OCI-LY3 (cell line): ENCODE measurements at regions not wholly inside any gene's neighbourhood (a gene's known extent, or its start where the extent isn't known, plus 50 kb on each side); places are given as distances from the start of the nearest gene placed in this dataset.

ENCODE experiments used
- H2AFZ ChIP-seq: fragments of 200-600, 300-600 bp; shearing (Covaris generic); 2 replicates; pipeline ENCODE4 v1.6.0; 2014; ENCODE audit warnings: antibody characterized with exemption, low read depth, low read length
- H3K27ac ChIP-seq: fragments of 200-600, 300-600 bp; sonication (generic); 2 replicates; pipeline ENCODE4 v1.5.1; 2014; ENCODE audit warnings: mild to moderate bottlenecking, low read length, moderate library complexity, mixed read lengths
- H3K27me3 ChIP-seq: fragments of 200-600, 300-600 bp; sonication (generic); 2 replicates; pipeline ENCODE4 v1.6.1; 2014; ENCODE audit warnings: low read depth, low read length, mixed read lengths
- H3K36me3 ChIP-seq: fragments of 200-600, 300-600 bp; sonication (generic); replicated peaks from 2 replicates; pipeline ENCODE3; 2014; ENCODE audit warnings: low read depth, low read length, mixed read lengths
- H3K4me1 ChIP-seq: fragments of 300-600, 200-600 bp; sonication (generic); 2 replicates; pipeline ENCODE4 v1.6.1; 2014; ENCODE audit warnings: low read length, mixed read lengths
- H3K4me2 ChIP-seq: fragments of 200-600, 300-600 bp; sonication (generic); 2 replicates; pipeline ENCODE4 v1.6.1; 2014; ENCODE audit warnings: low read length, mixed read lengths
- H3K4me3 ChIP-seq: fragments of 300-600, 200-600 bp; sonication (generic); 2 replicates; pipeline ENCODE4 v1.5.1; 2014; ENCODE audit warnings: antibody characterized with exemption, mild to moderate bottlenecking, low read length, moderate library complexity
- H3K79me2 ChIP-seq: fragments of 300-600, 200-600 bp; shearing (Covaris generic); 2 replicates; pipeline ENCODE4 v1.6.1; 2014; ENCODE audit warnings: mild to moderate bottlenecking, low read length, mixed read lengths
- H3K9ac ChIP-seq: fragments of 300-600, 200-600 bp; shearing (Covaris generic); 2 replicates; pipeline ENCODE4 v1.6.0; 2014; ENCODE audit warnings: mild to moderate bottlenecking, low read length, moderate library complexity
- H3K9me3 ChIP-seq: fragments of 200-600, 300-600 bp; shearing (Covaris generic); 2 replicates; pipeline ENCODE4 v1.6.1; 2014; ENCODE audit warnings: low read length, mixed read lengths; ENCODE audit not compliant: insufficient read depth
- H4K20me1 ChIP-seq: fragments of 200-600, 300-600 bp; sonication (generic); 2 replicates; pipeline ENCODE4 v1.6.1; 2016; ENCODE audit warnings: low read length, mixed read lengths; ENCODE audit not compliant: insufficient read depth
- EZH2phosphoT487 ChIP-seq: fragments of 200-600 bp; shearing (Covaris generic); IDR thresholded peaks from 2 replicates; pipeline ENCODE4 v1.6.1; 2018; ENCODE audit warnings: antibody characterized with exemption, mixed run types, low read depth
- TF ChIP-seq, protein P1 (sequence below): fragments of 200-600, 300-600 bp; sonication (generic); IDR thresholded peaks from 2 replicates; pipeline ENCODE4 v1.5.1; 2014; ENCODE audit warnings: antibody characterized with exemption, low read length, low read depth

DNA sequence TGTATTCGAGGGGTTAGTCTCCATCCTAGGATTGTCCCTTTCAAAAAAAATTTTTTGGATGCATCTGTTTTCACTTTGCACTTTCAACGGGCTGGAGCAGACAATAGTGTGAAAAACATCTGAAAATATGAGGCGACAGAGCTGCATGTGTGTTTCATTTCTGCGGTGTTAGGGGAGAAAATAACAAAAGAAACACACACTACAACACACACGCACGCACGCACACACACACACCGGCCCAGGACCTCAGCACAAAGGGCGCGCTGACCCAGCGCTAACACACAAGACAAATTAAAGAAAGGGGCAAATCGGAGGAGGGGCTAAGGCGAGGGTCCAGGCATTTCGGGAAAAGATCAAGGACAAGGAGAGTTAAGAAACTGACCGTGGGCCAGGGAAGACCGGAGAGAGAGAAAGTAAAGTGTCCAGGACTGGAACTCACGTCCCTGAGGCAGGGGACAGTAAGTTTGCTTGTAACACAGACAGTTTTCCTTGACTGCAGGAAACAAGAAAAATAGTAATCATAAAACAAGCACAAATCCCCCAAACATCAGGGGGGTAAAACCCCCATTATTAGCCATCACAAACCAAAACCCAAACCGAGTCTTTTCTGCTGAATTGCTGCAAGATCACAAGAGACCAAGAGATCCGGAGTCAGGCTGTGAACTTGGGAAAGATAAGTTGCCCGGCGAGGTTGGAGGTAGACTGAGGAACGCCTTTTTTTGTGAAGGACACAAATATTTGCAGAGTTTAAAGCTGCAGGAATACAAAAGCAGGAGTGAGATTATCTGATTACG, 302.1 kb downstream of the PARP8 start:
- Histone ChIP-seq H2AFZ (no peak overlapping the region), H3K4me2 (no peak overlapping the region), H3K36me3 (no peaks in the 10 kb centered on the region), H3K27me3 (no peaks in the 10 kb centered on the region; the same call in 1 of the 2 replicates), H3K27ac (no peak overlapping the region), H3K9ac (no peak overlapping the region), H3K9me3 (no peaks in the 10 kb centered on the region), H3K79me2 (no peaks in the 10 kb centered on the region), H4K20me1 (no peaks in the 10 kb centered on the region), H3K4me3 (no peak overlapping the region), H3K4me1 (no peaks in the 10 kb centered on the region)
- no peak for TF ChIP-seq EZH2phosphoT487
- TF ChIP-seq, protein P1, sequence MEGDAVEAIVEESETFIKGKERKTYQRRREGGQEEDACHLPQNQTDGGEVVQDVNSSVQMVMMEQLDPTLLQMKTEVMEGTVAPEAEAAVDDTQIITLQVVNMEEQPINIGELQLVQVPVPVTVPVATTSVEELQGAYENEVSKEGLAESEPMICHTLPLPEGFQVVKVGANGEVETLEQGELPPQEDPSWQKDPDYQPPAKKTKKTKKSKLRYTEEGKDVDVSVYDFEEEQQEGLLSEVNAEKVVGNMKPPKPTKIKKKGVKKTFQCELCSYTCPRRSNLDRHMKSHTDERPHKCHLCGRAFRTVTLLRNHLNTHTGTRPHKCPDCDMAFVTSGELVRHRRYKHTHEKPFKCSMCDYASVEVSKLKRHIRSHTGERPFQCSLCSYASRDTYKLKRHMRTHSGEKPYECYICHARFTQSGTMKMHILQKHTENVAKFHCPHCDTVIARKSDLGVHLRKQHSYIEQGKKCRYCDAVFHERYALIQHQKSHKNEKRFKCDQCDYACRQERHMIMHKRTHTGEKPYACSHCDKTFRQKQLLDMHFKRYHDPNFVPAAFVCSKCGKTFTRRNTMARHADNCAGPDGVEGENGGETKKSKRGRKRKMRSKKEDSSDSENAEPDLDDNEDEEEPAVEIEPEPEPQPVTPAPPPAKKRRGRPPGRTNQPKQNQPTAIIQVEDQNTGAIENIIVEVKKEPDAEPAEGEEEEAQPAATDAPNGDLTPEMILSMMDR, result no peak

DNA sequence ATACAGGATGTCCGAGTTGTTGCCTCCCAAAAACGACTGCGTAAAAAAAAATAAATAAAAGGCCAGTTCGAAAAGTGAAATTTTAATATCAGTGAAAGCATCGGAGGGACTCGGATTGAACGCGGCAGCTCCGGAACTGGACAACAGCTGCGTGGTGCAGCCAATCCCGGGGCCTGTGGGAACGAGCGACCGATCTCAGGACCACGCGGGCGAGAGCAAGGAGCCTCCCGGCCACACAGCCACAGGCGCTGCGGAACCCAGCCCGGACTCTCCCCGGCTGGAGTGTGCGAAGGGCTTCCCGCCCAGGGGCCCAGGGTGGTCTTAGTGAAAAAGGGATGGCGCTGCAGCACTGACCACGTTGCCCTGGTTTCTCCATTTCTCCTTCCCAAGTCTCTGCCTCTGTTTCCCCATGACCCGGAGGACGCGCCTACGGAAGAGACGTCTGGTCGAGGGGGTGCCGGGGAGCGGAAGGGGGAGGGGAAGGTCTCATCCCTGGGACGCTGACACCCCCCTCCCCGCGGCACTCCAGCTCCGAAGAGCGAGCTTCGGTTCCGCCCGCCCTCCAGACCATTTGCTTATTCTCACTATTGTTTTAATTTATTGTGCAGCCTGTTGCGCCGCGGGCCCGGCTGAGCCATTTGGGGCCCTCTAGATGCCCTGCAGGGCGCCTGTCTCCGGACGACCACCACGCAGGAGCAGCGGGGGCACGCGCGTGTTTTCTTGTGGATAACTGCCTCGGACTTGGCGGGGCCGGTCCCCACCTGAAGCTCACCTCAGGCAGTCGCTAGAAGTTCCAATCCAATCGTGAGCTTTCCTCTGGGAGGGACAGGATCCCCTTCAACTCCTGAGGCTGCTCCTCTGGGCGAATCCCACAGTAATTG, 303.0 kb downstream of the PARP8 start:
- Histone ChIP-seq H3K36me3 (no peaks in the 10 kb centered on the region), H3K4me3 (no peak overlapping the region), H3K79me2 (no peaks in the 10 kb centered on the region), H3K9me3 (no peaks in the 10 kb centered on the region), H3K4me2 (no peak overlapping the region), H3K4me1 (no peaks in the 10 kb centered on the region), H4K20me1 (no peaks in the 10 kb centered on the region), H3K27ac (no peak overlapping the region), H2AFZ (no peak overlapping the region), H3K9ac (no peak overlapping the region), H3K27me3 (no peaks in the 10 kb centered on the region; the same call in 1 of the 2 replicates)
- TF ChIP-seq, protein P1, result no peak
- no peak for TF ChIP-seq EZH2phosphoT487

DNA sequence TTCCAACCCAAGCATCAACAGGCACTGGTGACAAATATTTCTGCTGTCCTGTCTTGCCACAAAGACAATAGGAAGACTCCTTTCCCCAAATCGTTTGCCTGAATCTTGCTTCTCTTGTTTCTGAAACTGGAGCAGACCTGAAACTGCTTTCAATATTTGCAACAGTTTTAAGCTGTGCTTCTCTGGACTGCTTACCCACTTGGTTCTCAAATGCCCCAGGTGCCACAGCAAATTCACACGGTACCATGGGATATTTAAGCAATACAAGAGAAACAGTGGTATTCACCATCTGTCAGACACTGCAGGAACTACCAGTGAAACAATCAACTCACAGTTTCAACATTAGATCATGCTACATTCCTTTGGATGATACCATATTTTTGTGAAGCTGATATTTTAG, 309.4 kb downstream of the PARP8 start:
- H3K4me2 ChIP-seq, result no peak overlapping the region
- no peak for TF ChIP-seq EZH2phosphoT487
- no peaks in the 10 kb centered on the region for H3K27me3 ChIP-seq
- H2AFZ ChIP-seq, result no peak overlapping the region
- H4K20me1 ChIP-seq, result no peaks in the 10 kb centered on the region
- H3K4me1 ChIP-seq, result no peaks in the 10 kb centered on the region
- no peak overlapping the region for H3K4me3 ChIP-seq
- no peaks in the 10 kb centered on the region for H3K79me2 ChIP-seq
- H3K9ac ChIP-seq, result no peak overlapping the region
- H3K36me3 ChIP-seq, result no peaks in the 10 kb centered on the region
- H3K27ac ChIP-seq, result no peak overlapping the region
- H3K9me3 ChIP-seq, result no peaks in the 10 kb centered on the region

DNA sequence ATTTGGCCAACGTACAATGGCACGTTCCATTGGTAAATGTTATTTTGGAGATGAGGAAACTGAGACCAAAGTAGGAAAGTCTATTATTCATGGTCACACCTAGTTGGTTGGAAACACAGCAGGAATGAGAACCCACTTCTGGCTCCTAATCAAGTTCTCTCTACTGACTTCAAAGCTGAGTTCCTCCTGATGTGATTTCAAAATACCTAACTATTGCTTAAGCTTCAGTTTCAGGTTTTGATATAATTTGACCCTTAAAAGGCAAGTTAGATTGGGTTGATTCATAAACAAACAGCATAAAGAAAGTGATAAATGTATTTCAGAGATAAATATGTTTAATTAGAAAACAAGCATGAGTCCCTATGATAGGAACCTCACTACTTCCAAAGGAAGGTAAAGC, 312.5 kb downstream of the PARP8 start:
- Histone ChIP-seq H3K4me2 (no peak overlapping the region), H4K20me1 (no peaks in the 10 kb centered on the region), H3K9ac (no peak overlapping the region), H3K27ac (no peak overlapping the region), H3K79me2 (no peaks in the 10 kb centered on the region), H3K27me3 (no peaks in the 10 kb centered on the region), H3K4me3 (no peak overlapping the region), H3K9me3 (no peaks in the 10 kb centered on the region), H2AFZ (no peak overlapping the region), H3K4me1 (no peaks in the 10 kb centered on the region), H3K36me3 (no peaks in the 10 kb centered on the region)
- no peak for TF ChIP-seq EZH2phosphoT487
- TF ChIP-seq, protein P1, result no peak
